Lower leg skin (tissue), 4 donors: ENCODE measurements at regions not wholly inside any gene's neighbourhood (a gene's known extent, or its start where the extent isn't known, plus 50 kb on each side); places are given as distances from the start of the nearest gene placed in this dataset.

Experiments used
- DNase-seq, 2 donors: peaks; one replicate each; pipeline ENCODE4 v3.0.0-alpha.2; 2019; ENCODE audit warnings: low spot score in 2 of 2
- H3K4me3 ChIP-seq: fragments of 200-600 bp; sonication (generic); 2 replicates; pipeline ENCODE4 v1.5.1; 2017; ENCODE audit warnings: mild to moderate bottlenecking, low read depth; ENCODE audit not compliant: poor library complexity, severe bottlenecking
- CTCF ChIP-seq, 3 donors: fragments of 450-650 bp; IDR thresholded peaks; one replicate each; pipeline ENCODE4 v1.5.1; 2016; ENCODE audit warnings: antibody characterized with exemption in 3 of 3, mild to moderate bottlenecking in 3 of 3, moderate library complexity in 2 of 3
- POLR2A ChIP-seq, 2 donors: fragments of 450-650 bp; IDR thresholded peaks; one replicate each; pipeline ENCODE4 v1.6.1; 2016 to 2017; ENCODE audit warnings: antibody characterized with exemption in 2 of 2, mild to moderate bottlenecking in 1 of 2, moderate library complexity in 1 of 2
- WGBS, 2 donors: methylation state at CpG; one replicate each; pipeline ENCODE4 v1.1.5; 2018; 5-methylcytosine and 5-hydroxymethylcytosine counted together
- intact Hi-C: fragments of 100-400 bp; cut with DNase I; formaldehyde crosslinking; loops from one replicate; pipeline ENCODE4 v1.15.0; 2023; ENCODE audit warnings: low total_unique reads

- intact Hi-C loops, result no loop called here
- no peak overlapping the region for H3K4me3 ChIP-seq
- no peak for TF ChIP-seq POLR2A (IDR thresholded peaks at IDR 0.05)
- TF ChIP-seq CTCF (IDR thresholded peaks at IDR 0.05), result no peak
- DNase-seq, result no peak
- 90 to 98% methylated on average over 4 of the region's 4 CpGs for WGBS, 2 donors
Observed at GRCh38 chr13:34414616-34415015, 527.5 kb upstream of the NBEA start.

GRCh38 chr13:34416971-34417380, 525.1 kb upstream of the NBEA start:
- TF ChIP-seq POLR2A (IDR thresholded peaks at IDR 0.05), result no peak
- no peak for TF ChIP-seq CTCF (IDR thresholded peaks at IDR 0.05)
- 52 to 54% methylated on average over 5 of the region's 5 CpGs for WGBS, 2 donors
- intact Hi-C loops, result no loop called here
- no peak overlapping the region for H3K4me3 ChIP-seq
- DNase-seq, result peak in 1 of 2 donors; percentile 43

- TF ChIP-seq POLR2A (IDR thresholded peaks at IDR 0.05) (no peak), CTCF (IDR thresholded peaks at IDR 0.05) (no peak)
- WGBS, 2 donors, result 79 to 80% methylated on average over 4 of the region's 4 CpGs
- intact Hi-C loops, result no loop called here
- no peak overlapping the region for H3K4me3 ChIP-seq
- no peak for DNase-seq
Observed at GRCh38 chr13:34417896-34418295, 524.2 kb upstream of the NBEA start.

- no peak overlapping the region for H3K4me3 ChIP-seq
- TF ChIP-seq CTCF (IDR thresholded peaks at IDR 0.05), result no peak
- TF ChIP-seq POLR2A (IDR thresholded peaks at IDR 0.05), result no peak
- intact Hi-C loops, result no loop called here
- DNase-seq, result no peak
- WGBS, 2 donors, result 70 to 78% methylated on average over 5 of the region's 5 CpGs
Observed at GRCh38 chr13:34419025-34419424, 523.0 kb upstream of the NBEA start.

- no peak for TF ChIP-seq CTCF (IDR thresholded peaks at IDR 0.05)
- no peak for TF ChIP-seq POLR2A (IDR thresholded peaks at IDR 0.05)
- intact Hi-C loops, result no loop called here
- no peak for DNase-seq
- WGBS, 2 donors, result 74 to 80% methylated on average over 5 to 6 of the region's 6 CpGs
- no peak overlapping the region for H3K4me3 ChIP-seq
Observed at GRCh38 chr13:34419755-34420154, 522.3 kb upstream of the NBEA start.

- H3K4me3 ChIP-seq, result no peak overlapping the region
- TF ChIP-seq CTCF (IDR thresholded peaks at IDR 0.05) (no peak), POLR2A (IDR thresholded peaks at IDR 0.05) (no peak)
- intact Hi-C loops, result no loop called here
- 52 to 60% methylated on average over 3 of the region's 3 CpGs for WGBS, 2 donors
- no peak for DNase-seq
Observed at GRCh38 chr13:34420702-34421346, 521.2 kb upstream of the NBEA start.
